ENCODE measurements at regions not wholly inside any gene's neighbourhood (a gene's known extent, or its start where the extent isn't known, plus 50 kb on each side); places are given as distances from the start of the nearest gene placed in this dataset.

GRCh38 chr2:12819103-12819475, 102.4 kb downstream of the TRIB2 start:
- DNase-seq (ENCODE audit: low read depth in 1 of 2, low spot score in 2 of 2) (no peak), FAIRE-seq (no peak)
- Histone ChIP-seq H3K14ac (ENCODE audit: insufficient read length) (no peak overlapping the region), H3K27me3 (replicated peaks in 1 of 4; ENCODE audit: control insufficient read depth in 3 of 4, extremely low read depth in 1 of 4, insufficient read depth in 3 of 4, low read length in 3 of 4) (no peaks in the 10 kb centered on the region), H3K4ac (replicated peaks; ENCODE audit: insufficient read length, low read depth, low read length) (no peak overlapping the region), H3K4me2 (ENCODE audit: insufficient read depth in 1 of 2, low read depth in 2 of 2, low read length in 2 of 2) (no peak overlapping the region), H4K8ac (ENCODE audit: extremely low read depth, insufficient read depth, low read length) (no peak overlapping the region), H3K18ac (ENCODE audit: extremely low read depth, low read length) (no peak overlapping the region), H4K91ac (replicated peaks; ENCODE audit: insufficient read length, low read length) (no peak overlapping the region), H3K9ac (replicated peaks in 1 of 4; ENCODE audit: extremely low read depth in 1 of 4, low read depth in 3 of 4, low read length in 3 of 4) (no peak overlapping the region), H4K5ac (ENCODE audit: insufficient read length, low read depth, low read length) (no peak overlapping the region), H3K23me2 (ENCODE audit: low read depth, low read length) (no peaks in the 10 kb centered on the region), H3K36me3 (ENCODE audit: control insufficient read depth in 2 of 4, insufficient read depth in 4 of 4, low read length in 3 of 4) (no peaks in the 10 kb centered on the region), H2BK15ac (ENCODE audit: low read length) (no peak overlapping the region), H3K27ac (ENCODE audit: low read depth, low read length) (no peak overlapping the region), H2BK120ac (replicated peaks; ENCODE audit: low read depth, low read length) (no peak overlapping the region), H3K9me3 (ENCODE audit: insufficient read depth in 2 of 2, low read depth in 1 of 2, low read length in 1 of 2) (no peaks in the 10 kb centered on the region), H3K79me2 (ENCODE audit: control insufficient read depth in 1 of 2, insufficient read depth in 2 of 2, low read length in 2 of 2) (no peaks in the 10 kb centered on the region), H2AK5ac (ENCODE audit: low read depth, low read length) (no peak overlapping the region), H3K23ac (ENCODE audit: insufficient read length) (no peak overlapping the region), H2BK12ac (ENCODE audit: low read depth, low read length) (no peak overlapping the region), H4K20me1 (replicated peaks in 1 of 2; ENCODE audit: control insufficient read depth in 1 of 2, insufficient read depth in 2 of 2, low read length in 2 of 2) (no peaks in the 10 kb centered on the region), H3K4me1 (replicated peaks in 1 of 4; ENCODE audit: control insufficient read depth in 3 of 4, insufficient read depth in 4 of 4, low read length in 3 of 4) (no peaks in the 10 kb centered on the region), H2BK20ac (ENCODE audit: low read length) (no peak overlapping the region), H3K79me1 (ENCODE audit: low read depth, low read length) (no peaks in the 10 kb centered on the region), H2BK5ac (ENCODE audit: low read depth, low read length) (no peak overlapping the region), H3K4me3 (ENCODE audit: extremely low read depth in 1 of 4, insufficient read depth in 2 of 4, low read depth in 3 of 4, low read length in 4 of 4) (no peak overlapping the region), H3K56ac (replicated peaks; ENCODE audit: insufficient read length, low read depth, low read length) (no peak overlapping the region), H2AFZ (ENCODE audit: low read length) (no peak overlapping the region)
- 100% methylated on average over 3 of the region's 3 CpGs; no CpG with 5 or more reads in 1 of the 2 experiments for WGBS, 2 experiments (ENCODE audit: extremely low coverage in 1 of 2, insufficient coverage in 1 of 2, insufficient read length in 1 of 2, insufficient replicate concordance in 2 of 2, low coverage in 1 of 2, low lambda C conversion rate in 2 of 2, missing lambda C conversion rate in 1 of 2)
- no peak for TF ChIP-seq ASH2L (IDR thresholded peaks at IDR 0.05; ENCODE audit: low read length)
- no peak for TF ChIP-seq POLR2AphosphoS5 (IDR thresholded peaks at IDR 0.05; ENCODE audit: low read depth, low read length)
- no peak for TF ChIP-seq E2F6 (IDR thresholded peaks at IDR 0.05)
- TF ChIP-seq TEAD4 (IDR thresholded peaks at IDR 0.05; ENCODE audit: low read depth, low read length) = no peak
- no peak for TF ChIP-seq BCL11A (IDR thresholded peaks at IDR 0.05; ENCODE audit: low read depth in 2 of 2, low read length in 2 of 2)
- TF ChIP-seq SP4 (IDR thresholded peaks at IDR 0.05; ENCODE audit: low read length) = no peak
- no peak for TF ChIP-seq CHD2 (IDR thresholded peaks at IDR 0.05; ENCODE audit: low read length)
- no peak for TF ChIP-seq EGR1 (IDR thresholded peaks at IDR 0.05; ENCODE audit: borderline replicate concordance, low read depth, low read length)
- no peak for TF ChIP-seq POLR2A (IDR thresholded peaks at IDR 0.05; ENCODE audit: control extremely low read depth in 1 of 2, low read depth in 2 of 2, low read length in 2 of 2)
- TF ChIP-seq SIN3A (conservative IDR thresholded peaks at IDR 0.05 in 1 of 2, IDR thresholded peaks at IDR 0.05 in 1 of 2; ENCODE audit: low read depth in 1 of 2, low read length in 2 of 2) = no peak
- ChIA-PET POLR2A (ENCODE audit: partially characterized antibody) (no interaction called here), CTCF (ENCODE audit: partially characterized antibody) (no interaction called here)

Data from H1 (cell line).